NCI-H2196 treated with DMSO at 0.1 percent for 48 hours (cell line): ENCODE measurements at regions not wholly inside any gene's neighbourhood (a gene's known extent, or its start where the extent isn't known, plus 50 kb on each side); places are given as distances from the start of the nearest gene placed in this dataset.

Source experiments
- DNase-seq: peaks from one replicate; lab custom pipeline; 2025; ENCODE audit not compliant: unreplicated experiment; lab: John Stamatoyannopoulos, UW

DNA sequence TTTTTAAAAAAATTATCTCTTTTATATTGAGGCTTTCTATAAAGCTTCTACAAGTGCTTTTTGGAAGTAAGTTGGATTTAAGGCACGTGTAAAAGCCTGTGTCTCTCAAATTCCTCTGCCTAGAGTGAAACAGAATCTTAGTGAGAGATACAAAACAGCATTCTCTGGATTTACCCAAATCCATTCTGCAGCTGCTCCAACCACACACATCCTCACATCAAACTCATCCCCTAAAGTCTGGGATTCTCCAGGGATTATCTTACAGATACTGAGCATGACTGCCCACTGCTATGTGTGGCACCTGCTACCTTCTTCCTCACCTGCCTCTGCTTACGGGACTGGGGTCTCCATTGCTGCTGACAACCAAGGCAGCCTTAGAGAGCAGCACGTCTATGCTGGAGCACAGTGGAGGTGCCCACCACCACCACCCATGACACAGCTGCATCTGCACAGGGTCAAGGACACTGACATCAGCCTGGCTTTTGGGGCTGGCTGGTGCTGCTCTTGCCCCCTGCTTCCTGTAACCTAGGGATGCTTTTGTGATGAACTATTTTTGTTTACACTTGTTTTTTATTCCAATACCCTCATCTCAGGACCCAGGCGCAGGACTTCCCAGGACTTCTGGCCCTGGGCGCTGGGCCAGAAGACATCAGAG lies 139.2 kb upstream of the NAMPT start:
- DNase-seq = no peak

DNA sequence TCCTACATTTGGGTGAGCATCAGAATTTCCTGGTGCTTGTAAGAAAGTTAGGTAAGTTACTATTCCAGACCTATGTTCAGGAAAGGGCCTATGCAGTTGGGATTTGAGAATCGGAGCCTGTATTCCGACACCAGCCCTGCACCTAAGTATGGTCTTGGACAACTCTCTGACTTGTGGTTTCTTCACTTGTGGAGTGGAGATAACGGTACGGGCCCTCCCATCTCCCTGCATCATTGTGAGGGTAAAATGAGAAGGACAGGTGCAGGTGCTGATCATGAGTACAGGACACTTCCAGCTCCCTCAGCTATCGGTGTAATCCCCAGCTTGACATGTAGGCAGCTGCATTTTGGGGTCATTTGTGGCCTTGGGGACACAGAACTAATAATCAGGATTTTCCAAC lies 138.3 kb upstream of the NAMPT start:
- no peak for DNase-seq

DNA sequence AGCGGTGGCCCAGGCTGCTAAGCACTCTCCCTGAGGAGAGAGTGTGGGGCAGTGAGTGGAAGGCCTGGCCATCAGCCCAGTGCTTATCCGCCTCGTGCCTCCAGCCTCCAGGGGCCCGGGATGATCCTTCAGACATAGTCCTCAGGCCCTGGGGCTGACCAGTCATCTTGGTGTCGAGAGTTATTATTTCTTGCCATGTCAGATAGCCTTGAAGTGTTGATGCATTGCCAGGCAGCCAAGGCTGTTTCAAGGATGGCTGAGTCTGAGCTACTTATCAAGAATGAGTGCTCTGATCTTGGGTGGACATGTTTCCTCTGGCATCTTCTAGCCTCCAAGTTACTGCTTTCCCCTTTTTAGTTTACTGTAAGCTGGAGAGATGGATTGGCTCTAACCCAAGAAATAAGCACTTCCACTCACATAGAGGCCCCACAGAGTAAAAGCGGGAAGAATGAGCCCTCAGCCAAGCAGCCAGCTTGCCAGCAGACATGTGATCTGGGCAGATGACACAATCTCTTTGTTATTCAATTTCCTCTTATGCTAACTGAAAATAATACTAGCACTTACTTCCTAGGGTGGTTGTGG lies 136.5 kb upstream of the NAMPT start:
- DNase-seq = peak; percentile 71

GRCh38 chr7:106420736-106421135 lies 136.0 kb upstream of the NAMPT start:
- no peak for DNase-seq

GRCh38 chr7:106420210-106420609 lies 135.4 kb upstream of the NAMPT start:
- no peak for DNase-seq

DNA sequence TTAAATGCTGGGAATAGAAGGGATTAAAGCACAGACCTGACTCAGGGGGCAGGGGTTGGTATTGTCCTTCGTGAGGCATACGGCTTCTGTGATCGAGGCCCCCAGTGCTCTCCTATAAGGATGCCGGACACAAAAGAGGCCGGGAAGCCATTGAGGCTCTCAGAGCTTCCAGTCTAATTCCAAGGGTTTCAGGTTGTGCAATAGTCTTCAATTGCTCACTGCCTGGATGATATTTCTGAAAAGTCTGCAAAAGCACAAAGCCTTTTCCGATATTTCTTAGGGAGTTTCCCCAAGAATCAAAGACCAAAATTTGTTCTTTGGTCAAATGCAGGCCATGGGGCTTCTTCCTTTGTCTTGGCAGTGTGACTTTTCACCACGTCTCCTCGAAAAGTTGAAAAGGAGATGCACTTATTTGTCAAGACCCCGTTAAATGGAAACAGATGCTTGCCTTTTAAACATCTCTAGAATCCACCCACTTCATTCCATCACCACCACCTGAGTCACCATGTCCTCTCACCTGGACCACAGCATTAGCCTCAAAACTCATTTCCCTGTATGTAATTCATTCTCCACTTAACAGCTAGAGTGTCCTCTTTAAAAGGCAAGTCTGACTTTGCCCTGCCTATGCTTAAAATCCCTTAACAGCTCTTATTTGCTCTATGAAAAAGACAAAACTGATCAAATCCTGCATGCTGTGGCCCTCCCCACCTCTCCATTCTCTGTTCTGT lies 134.8 kb upstream of the NAMPT start:
- no peak for DNase-seq

GRCh38 chr7:106418526-106418925 lies 133.7 kb upstream of the NAMPT start:
- DNase-seq = no peak

GRCh38 chr7:106418094-106418493 lies 133.3 kb upstream of the NAMPT start:
- DNase-seq = no peak

- no peak for DNase-seq
These were observed 132.6 kb upstream of the NAMPT start for GRCh38 chr7:106417273-106417902.

- DNase-seq = no peak
These were observed 131.6 kb upstream of the NAMPT start for GRCh38 chr7:106416430-106416829.

DNA sequence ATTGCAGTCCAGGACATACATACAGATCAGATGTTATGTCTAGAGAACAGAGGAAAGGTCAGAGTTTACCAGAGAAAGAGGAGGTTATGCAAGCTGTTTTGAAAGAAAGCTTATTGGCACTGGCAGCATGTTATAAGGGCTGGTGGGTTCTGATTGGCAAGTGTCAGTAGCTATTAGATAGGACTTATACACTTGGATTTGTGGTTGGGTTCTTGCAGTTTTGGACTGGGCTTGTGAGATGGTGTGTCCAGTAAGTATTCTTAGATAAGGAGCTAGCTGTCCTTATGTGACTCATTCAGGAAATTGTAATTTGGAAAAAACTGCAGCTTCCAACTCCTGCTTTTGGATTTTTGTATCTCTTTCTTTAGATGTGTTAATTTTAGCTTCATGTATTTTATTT lies 130.7 kb upstream of the NAMPT start:
- no peak for DNase-seq

DNA sequence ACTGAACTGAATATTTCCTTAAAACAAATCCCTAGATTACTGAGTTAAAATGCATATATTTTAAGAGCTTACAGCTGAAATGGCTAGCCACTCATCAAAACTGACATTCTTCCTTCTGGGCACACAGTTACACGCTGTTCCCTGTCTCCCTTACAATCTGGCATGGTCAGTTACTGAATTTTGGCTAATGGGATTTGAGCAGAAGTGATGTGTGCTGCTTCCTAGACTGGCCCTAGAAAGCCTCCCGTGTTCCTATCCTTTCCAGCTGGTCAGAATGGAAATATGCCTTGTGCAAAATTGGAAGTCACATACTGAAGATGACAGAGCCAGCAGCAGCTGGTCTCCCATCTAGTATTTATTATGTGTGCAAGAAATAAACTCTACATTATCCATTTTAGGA lies 128.7 kb upstream of the NAMPT start:
- no peak for DNase-seq

GRCh38 chr7:106405697-106406141 lies 120.9 kb upstream of the NAMPT start:
- DNase-seq = no peak

DNA sequence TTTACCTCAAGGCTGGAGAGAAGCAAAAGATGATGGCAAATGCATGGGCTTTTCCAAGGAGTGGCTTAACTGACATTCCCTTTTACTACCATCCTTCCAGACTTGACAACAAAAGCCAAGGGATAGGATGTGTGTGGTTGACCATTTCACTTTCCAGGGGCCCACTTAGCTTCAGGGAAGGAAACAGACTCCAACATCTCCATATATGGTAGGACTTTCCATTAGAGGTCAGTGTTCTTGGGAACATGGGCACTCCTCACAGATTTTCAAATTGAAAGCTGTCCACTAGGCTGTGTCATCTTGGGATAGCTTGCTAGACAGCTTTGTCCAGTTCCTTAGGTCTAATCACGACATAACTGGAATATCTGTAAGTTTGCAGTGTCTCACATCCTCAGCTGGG lies 118.1 kb upstream of the NAMPT start:
- DNase-seq = no peak

DNA sequence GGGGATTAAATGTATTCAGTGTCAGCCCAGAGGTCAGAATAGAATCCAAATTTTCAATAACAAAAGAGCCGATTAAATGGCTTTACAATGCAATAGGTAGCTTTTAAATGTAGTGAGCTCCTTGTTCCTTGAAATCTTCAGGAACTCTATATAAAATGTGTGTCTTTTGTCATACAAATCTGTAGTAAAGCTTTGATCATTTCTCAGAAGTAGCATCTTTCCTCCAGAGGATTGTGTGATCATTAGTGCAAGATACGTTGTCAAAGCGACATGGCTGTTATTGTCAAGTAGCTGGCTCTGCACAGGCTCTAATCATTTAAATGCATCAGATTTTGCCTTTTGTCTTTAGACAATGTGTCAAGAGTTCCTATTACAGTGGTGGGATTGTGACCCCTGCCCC lies 116.1 kb upstream of the NAMPT start:
- DNase-seq = no peak

DNA sequence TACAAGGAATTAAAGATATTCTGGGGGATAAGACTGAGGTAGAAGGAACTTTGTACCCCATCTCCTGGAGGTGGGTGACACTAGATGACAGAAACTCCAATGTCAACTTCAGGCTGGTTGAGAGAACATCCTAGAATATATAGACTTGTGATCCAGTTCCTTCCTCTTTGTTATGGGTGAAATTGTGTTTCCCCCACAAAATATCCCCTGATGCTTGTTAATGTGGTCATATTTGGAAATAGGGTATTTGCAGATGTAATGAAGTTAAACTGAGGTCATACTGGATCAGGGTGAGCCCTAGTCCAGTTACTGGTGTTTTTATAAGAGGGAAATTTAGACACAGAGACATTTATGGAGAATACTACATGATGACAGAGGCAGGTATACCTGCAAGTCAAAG lies 114.0 kb upstream of the NAMPT start:
- no peak for DNase-seq

DNA sequence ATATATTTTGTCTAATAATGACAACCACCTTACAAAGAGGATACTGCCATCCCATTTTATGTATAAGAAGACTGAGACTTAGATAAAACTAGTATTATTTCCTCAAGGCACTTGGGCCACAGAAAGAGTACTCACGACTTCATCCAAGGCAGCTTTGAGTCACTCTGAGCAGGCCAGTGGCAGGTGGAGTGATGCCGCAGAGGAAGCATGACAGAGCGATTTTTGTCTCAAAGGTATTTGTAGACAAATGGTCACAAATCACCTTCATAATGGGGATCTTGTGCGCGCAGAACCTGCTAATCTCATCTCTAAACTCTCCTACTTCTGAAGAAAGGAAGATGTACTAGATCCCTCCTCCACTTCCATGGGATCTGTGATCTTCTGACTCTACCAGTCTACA lies 113.2 kb upstream of the NAMPT start:
- no peak for DNase-seq

DNA sequence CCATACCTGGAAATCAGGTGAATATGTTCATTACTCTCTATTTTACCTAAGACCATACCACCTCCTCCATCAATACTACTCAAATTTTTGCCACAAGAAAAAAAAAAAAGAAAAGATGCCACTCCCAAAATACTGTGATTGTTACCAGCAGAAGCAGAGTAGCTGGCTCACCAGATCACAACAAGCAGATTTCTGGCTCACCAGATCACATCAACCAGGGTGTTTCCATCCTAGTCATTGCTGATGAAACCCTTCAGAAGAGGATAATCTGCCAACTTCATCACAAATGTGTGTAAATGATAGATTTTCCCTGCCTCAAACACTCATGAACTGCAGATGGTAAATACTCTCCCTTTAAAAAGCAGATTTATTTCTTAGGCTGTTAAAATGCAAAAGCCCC lies 109.7 kb upstream of the NAMPT start:
- DNase-seq = no peak

GRCh38 chr7:106393564-106394251 lies 108.9 kb upstream of the NAMPT start:
- DNase-seq = no peak

DNA sequence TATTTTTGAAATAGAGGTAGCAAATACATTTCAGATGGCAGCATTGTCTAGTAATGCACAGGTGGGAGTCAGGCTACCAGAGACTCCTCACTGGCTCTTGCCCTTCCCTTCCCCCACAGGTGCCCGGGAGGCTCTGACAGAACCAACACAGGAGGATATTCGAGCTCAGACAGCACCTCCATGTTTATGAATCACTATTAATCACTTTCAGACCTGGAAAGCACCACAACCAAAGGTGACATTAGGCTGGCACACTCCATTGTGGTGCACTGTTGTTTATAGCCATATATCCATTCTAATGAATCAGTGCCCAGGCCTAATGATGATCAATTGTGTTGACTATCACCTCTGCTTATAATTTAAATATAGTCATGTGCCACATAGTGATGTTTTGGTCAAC lies 107.8 kb upstream of the NAMPT start:
- no peak for DNase-seq

GRCh38 chr7:106392144-106392543 lies 107.4 kb upstream of the NAMPT start:
- no peak for DNase-seq
